Activated CD8-positive, alpha-beta memory T cell treated with anti-CD3 and anti-CD28 coated beads for 1 hour (primary cell): ENCODE measurements at regions not wholly inside any gene's neighbourhood (a gene's known extent, or its start where the extent isn't known, plus 50 kb on each side); places are given as distances from the start of the nearest gene placed in this dataset.

ENCODE experiments used
- DNase-seq, 2 donors: peaks; one replicate each; pipeline ENCODE4 v3.0.0-alpha.2; 2020; ENCODE audit warnings: low read depth in 1 of 2; ENCODE audit errors: extremely low read depth in 1 of 2

GRCh38 chr15:91710080-91710698 lies 143.3 kb upstream of the SLCO3A1 start:
- no peak for DNase-seq

- DNase-seq = no peak
Observed at GRCh38 chr15:91711384-91712033, 142.0 kb upstream of the SLCO3A1 start.

GRCh38 chr15:91712286-91712685 lies 141.2 kb upstream of the SLCO3A1 start:
- DNase-seq = no peak

GRCh38 chr15:91716536-91716935 lies 137.0 kb upstream of the SLCO3A1 start:
- DNase-seq = no peak

GRCh38 chr15:91717811-91718210 lies 135.7 kb upstream of the SLCO3A1 start:
- no peak for DNase-seq

DNA sequence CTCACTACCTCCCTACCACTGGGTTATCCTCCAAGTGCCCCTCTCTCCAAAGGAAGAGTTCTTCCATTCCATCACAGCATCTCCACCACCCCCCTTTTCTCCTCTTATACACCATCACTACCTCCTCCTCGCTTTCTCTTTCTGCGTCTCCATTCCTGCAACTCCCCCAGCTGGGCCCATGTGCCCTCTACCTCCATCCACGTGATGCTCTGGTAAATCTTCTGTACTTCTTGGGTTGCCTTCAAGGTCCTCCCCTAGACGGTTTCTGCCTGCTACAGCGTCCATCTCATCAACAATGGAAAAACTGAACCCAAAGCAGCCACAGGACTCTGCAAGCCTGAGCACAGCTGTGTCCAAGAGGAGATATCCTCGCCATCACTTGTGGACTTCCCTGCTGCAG lies 129.5 kb upstream of the SLCO3A1 start:
- DNase-seq = no peak

DNA sequence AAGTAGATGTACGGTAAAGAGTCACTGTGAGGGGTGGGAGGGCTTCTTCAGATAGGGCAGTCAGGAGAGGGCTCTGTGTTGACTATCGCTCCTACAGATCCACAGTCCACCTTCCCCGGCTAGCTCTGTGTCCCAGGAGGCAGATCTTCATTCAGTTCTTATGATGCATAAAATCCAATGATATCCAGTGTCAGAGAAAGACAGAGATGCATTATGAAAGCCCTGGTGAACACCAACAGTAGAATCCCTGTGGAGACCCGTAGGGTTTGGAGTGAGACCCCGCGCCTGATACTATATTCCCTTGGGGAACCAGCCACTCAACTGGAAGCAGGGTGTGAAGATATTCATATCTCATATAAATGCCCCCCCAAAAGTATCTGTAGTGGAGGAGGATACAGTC lies 119.8 kb upstream of the SLCO3A1 start:
- no peak for DNase-seq

- no peak for DNase-seq
Observed at GRCh38 chr15:91737151-91737818, 116.2 kb upstream of the SLCO3A1 start.

- DNase-seq = no peak
Observed at GRCh38 chr15:91741986-91742385, 111.5 kb upstream of the SLCO3A1 start.

GRCh38 chr15:91751611-91752010 lies 101.9 kb upstream of the SLCO3A1 start:
- DNase-seq = no peak

DNA sequence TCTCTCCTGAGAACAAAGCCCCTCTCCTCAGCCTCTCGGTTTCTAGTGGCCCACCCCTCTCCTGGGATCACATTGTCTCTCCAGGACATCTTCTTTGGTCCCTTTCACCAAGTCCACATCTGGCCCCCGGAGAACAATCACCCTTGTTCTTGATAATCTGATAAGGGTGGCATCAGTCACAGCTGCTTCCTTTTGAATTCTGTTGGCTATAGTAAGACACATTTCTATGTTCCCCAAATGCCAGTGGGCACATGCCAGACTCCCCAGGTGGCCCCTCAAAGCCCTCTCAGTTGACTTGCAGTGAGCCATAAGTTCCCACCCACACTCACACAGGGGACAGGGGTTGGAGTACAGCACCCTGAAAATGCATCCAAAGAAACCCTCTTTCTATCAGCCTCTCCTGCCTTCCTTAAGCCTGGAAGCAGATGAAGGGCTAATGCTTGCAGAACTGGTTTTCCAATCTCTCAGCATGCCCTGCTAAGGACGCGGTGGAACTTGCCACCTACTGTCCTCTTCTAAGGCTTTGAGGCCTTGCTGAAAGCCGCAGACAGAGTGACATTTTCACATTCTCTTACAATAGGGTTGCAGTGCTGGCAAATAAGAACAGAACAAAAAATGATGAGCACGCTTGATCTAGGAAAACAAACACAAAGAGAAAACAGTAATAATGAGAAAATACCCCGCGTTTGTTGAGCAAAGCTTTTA lies 101.3 kb upstream of the SLCO3A1 start:
- DNase-seq = no peak

DNA sequence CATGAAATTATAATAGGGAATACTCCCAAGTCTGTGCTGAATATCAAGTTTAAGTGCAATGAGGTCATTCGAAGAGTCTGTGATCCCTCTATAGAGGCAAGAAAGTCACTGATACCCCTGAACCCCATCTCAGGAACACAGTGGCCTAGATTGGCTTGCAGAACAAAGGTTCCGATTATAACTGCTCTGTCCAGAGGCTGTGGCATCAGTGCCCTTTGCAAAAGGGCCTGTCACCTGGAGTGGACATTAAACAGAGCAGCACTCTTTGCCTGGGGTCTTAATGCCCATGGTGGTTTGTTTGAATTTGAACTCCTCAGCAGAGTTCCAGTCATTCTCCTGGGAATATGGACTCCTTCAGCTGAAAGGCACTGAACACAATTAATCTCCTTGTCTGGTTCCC lies 93.9 kb upstream of the SLCO3A1 start:
- no peak for DNase-seq

DNA sequence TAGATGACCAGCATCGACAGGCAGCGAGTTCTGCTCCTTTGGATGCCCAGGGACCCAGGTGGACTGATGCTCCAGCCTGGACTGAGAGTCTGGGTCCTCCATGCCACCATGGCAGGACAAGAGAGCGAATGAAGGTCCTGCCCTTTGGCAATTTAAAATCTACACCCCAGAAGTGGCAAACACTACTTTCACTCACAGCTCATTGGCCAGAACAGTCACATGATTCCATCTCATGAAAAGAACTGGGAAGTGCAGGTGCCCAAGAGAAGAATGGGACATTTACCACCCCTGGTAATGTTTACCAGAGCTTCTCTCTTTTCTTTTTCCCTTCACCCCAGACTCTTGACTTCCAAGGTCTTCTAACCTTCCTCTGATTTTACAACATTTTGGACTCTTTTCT lies 87.8 kb upstream of the SLCO3A1 start:
- DNase-seq = no peak

- no peak for DNase-seq
Observed at GRCh38 chr15:91769476-91769875, 84.0 kb upstream of the SLCO3A1 start.

DNA sequence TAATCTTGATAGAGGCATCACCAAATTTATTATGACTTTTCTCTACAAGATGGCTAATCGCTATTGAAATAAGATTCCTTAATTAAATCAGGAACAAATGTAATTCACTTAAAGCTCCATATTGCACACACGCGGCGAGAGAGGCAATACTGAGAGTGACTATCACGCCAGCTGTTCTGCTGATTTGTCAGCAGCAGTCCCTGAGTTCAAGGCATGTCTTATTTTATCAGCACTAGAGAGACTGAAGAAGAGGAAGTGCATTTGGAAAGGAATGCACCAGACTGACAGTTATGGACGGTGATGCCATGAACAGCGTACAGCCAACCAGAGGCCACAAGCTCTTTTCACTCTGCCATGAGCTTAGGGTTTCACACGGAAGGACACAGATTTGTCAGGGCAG lies 83.6 kb upstream of the SLCO3A1 start:
- no peak for DNase-seq

DNA sequence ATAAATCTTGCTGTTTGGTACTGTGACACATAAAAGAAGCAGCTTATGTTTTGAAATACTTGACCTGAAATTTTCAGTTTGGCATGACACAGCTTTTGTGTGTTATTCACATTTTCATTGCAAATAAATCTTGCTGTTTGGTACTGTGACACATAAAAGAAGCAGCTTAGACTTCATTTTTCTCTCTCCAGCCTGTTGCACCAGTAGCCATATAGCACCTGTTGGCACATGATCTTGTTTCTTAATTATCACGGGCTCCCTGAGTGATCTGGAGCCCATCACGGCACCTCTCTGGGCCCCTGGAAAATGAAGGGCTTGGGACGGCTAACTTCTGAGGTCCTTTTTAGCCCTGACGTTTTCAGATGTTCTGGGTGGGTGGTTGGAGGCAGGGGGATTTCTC lies 77.4 kb upstream of the SLCO3A1 start:
- DNase-seq = no peak

GRCh38 chr15:91779960-91780359 lies 73.5 kb upstream of the SLCO3A1 start:
- no peak for DNase-seq

- no peak for DNase-seq
Observed at GRCh38 chr15:91780387-91780786, 73.1 kb upstream of the SLCO3A1 start.

GRCh38 chr15:91782221-91782620 lies 71.3 kb upstream of the SLCO3A1 start:
- DNase-seq = no peak

GRCh38 chr15:91783008-91783407 lies 70.5 kb upstream of the SLCO3A1 start:
- no peak for DNase-seq

- no peak for DNase-seq
Observed at GRCh38 chr15:91783451-91783850, 70.1 kb upstream of the SLCO3A1 start.
